Astrocyte of the cerebellum (primary cell): ENCODE measurements at regions not wholly inside any gene's neighbourhood (a gene's known extent, or its start where the extent isn't known, plus 50 kb on each side); places are given as distances from the start of the nearest gene placed in this dataset.
A peak's percentile ranks its signal among the peaks of the same experiment; 100 is the strongest.

Experiments
- DNase-seq: peaks from one replicate; pipeline ENCODE4 v3.0.0-alpha.2; 2011; ENCODE audit warnings: low read depth
- H3K4me3 ChIP-seq: 2 replicates; pipeline ENCODE4 v1.5.1; 2011; ENCODE audit warnings: mild to moderate bottlenecking, low read depth, low read length, moderate library complexity
- CTCF ChIP-seq: IDR thresholded peaks from 2 replicates; pipeline ENCODE4 v1.5.1; 2012; ENCODE audit warnings: low read length, low read depth, moderate library complexity, mild to moderate bottlenecking; ENCODE audit errors: missing control alignments
- in situ Hi-C: cut with HindIII; loops from 2 replicates; pipeline ENCODE4 v1.10.0; 2017; ENCODE audit warnings: low sequenced_read_pairs

GRCh38 chr4:14812101-14812500 is 190.2 kb upstream of the CPEB2 start:
- no peak overlapping the region for H3K4me3 ChIP-seq
- in situ Hi-C loops, result no loop called here
- no peak for TF ChIP-seq CTCF
- DNase-seq, result no peak

- no peak for TF ChIP-seq CTCF
- in situ Hi-C loops, result no loop called here
- no peak for DNase-seq
- H3K4me3 ChIP-seq, result no peak overlapping the region
These were observed 185.5 kb upstream of the CPEB2 start for GRCh38 chr4:14816623-14817261.

DNA sequence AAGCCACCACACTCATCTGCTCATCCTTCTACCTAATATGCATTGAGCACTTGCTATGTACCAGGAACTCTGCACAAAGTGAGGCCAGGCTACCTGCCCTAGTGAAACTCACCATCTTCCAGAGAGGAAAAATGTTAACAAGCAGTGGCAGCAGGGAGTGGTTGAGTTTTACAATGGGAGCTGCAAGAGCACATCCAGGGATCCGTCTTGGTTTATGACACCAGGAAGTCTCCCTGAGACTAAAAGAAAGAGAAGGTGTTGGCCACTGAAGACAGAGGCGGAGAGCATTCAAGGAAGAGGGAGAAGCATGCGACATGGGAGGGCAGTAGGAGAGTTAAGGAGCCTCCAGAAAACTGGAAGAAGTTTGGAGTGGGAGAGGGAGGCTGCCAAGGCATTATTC is 178.1 kb upstream of the CPEB2 start:
- TF ChIP-seq CTCF, result no peak
- in situ Hi-C loops, result no loop called here

GRCh38 chr4:14827111-14827510 is 175.2 kb upstream of the CPEB2 start:
- no peak for TF ChIP-seq CTCF
- in situ Hi-C loops, result no loop called here
- DNase-seq, result peak; percentile 13
- no peak overlapping the region for H3K4me3 ChIP-seq

More for the DNA sequence above, 178.1 kb upstream of the CPEB2 start:
- DNase-seq, result no peak
- no peak overlapping the region for H3K4me3 ChIP-seq

DNA sequence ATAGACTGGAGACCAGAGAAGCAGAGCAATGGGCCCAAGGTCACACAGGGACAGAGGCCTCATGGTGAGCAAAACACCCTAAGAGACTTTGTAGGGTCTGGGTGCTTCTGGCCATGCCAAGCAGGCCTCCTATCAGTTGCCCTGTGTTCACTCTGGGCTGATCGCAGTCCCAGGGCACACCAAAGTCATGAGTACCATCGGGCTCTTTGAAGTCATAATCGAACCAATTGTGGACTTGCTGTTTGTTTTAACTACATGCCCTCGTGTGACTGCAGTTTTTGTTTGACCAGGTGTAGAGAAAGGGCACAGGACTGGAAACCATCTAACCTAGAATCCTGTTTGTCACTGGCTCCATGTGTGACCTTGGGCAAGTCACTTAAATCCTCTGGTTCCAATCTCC is 172.5 kb upstream of the CPEB2 start:
- TF ChIP-seq CTCF, result no peak
- no peak overlapping the region for H3K4me3 ChIP-seq
- in situ Hi-C loops, result no loop called here
- DNase-seq, result no peak

- in situ Hi-C loops, result no loop called here
- TF ChIP-seq CTCF, result no peak
These were observed 170.9 kb upstream of the CPEB2 start for GRCh38 chr4:14831416-14831815.

More at GRCh38 chr4:14831416-14831815, 170.9 kb upstream of the CPEB2 start:
- DNase-seq, result no peak
- no peak overlapping the region for H3K4me3 ChIP-seq
